Caki2 (cell line): ENCODE measurements at regions not wholly inside any gene's neighbourhood (a gene's known extent, or its start where the extent isn't known, plus 50 kb on each side); places are given as distances from the start of the nearest gene placed in this dataset.

Source experiments
- DNase-seq: peaks from one replicate; pipeline ENCODE4 v3.0.0-alpha.2; 2015; ENCODE audit warnings: low read depth
- in situ Hi-C: cut with HindIII; loops from 2 replicates; pipeline ENCODE4 v1.10.0; 2016; ENCODE audit warnings: low sequenced_read_pairs, low pct_unique_long_range_greater_than_20kb, mixed read lengths

DNA sequence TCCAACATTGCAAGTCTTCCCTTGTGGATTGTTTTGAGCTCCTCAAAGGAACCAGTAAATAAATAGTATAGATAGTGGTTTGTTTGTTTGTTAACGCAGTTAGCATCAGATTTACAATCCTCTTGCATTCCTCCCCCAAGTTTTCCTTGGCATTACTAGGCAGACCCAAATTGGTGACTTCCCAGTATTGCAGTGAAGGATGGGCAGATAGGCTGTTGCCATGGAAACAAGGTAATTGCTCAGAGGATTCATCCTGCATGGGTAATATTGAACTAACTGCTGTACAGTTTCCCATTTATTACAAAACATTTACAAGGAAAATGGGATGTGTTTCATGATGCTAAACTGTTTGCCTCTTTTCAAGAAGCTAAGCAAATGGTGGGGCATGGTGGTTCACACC is 477.2 kb downstream of the EPM2A start:
- in situ Hi-C loops = no loop called here
- no peak for DNase-seq

DNA sequence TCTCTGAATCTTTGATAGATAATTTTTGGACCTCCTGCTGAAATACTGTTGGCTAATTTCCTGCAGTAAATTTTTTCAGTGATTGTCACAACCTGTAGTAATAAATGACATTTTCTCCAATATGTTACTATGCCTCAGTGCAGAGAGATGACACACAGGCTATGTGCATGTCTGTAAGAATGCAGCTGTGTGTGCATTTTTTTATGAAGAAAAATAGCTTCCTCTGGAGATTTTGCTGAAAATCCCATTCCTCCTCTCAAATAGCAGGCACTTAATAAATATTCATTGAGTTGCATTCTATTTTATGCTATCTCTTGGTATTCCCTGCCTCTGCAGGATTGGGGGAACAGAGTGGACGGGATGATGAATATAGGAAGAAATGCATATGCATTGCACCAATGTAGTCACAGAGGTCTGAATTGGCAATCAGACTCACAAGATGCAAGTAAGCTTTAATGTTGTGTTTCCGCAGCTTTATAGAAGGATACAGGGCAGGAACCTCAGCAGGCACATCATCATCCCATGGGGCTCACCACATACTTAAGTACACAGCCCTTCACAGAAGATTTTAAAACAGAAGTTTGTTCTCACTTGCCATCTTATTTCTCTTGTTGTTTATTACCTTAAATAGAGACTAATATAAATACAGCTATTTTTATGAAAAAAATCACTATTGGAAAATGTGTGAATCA is 474.7 kb downstream of the EPM2A start:
- DNase-seq = no peak
- in situ Hi-C loops = no loop called here

DNA sequence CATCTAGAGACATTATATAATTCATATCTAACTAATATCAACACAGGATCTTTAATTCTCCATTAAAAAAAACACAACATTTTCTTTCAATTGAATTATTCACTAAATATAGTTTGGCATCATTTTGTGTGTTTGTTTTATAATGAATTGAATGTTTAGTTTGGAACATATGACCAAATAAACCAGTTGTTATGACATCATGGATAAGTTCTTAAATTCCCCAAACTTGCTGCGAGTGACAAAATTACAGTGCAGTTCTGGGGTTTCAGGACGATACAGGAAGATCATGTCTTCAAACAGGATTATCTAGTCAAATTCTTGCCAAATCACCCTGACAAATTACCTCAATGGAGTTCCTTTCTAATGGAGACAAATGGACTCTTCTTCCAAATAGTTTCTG is 473.6 kb downstream of the EPM2A start:
- in situ Hi-C loops = no loop called here
- no peak for DNase-seq

DNA sequence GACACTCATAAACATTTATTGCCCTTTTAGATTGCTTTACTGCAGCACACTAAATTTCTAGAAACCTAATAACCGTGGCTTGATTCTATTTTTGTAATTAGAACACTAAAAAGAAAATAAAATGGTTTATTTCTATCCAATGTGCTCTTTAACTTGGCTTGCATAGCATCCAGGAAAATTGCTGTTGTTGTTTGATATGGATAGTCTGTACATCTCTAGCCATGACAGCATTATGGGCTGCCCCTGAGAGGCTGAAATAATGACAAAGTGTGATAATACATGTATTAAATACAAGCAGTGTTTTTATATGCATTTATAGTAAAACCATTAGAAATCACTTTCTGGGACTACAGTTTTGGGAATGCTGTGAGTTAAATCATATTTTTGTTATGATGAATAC is 472.5 kb downstream of the EPM2A start:
- in situ Hi-C loops = no loop called here
- no peak for DNase-seq

DNA sequence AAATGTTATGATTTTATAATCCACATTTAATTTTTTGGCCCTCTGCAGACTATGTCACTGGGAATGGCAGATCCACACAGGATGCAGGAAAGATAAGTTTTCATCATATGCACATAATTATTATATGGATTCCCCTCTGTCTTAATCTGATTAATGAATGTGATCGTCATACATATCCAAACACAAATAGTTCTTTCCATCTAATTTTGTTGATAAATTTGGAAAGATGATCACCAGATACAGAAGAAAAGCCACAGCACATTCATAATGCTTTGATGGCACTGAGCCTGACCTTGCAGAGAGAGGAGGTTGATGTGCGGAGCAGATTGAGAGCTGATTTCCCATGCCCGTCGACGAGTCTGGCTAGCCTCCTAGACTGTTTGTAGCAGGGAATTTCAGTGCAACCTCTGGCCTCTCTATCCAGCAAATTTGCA is 471.5 kb downstream of the EPM2A start:
- no peak for DNase-seq
- in situ Hi-C loops = no loop called here

DNA sequence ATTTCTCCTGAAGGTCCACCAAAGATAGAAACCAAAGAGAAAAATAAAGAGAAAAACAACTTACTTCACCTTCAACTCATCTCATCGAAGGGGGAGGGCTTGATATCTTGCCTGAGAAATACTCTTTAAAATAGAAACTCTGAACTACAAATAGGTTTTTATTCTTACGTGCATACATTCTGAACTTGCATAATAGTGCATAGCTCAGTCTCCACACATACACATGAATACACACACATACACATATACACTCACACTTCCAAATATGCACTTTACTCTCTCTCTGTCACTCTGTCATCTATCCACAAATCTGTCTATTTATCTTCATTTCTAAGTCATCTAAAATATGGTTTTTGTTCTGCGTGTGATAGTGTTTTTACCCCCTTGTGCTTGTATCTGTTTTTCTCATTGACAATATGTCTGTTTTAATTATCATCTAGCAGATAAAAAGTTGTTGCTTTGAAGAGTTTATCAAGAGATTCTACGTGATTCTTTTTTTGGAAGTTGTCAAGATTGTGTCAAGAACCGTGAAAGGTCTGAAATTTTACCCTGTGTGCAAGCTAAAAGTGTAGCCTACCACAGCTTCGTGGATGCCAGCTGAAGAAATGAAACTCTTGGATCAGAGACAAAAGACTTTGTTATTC is 468.8 kb downstream of the EPM2A start:
- in situ Hi-C loops = no loop called here
- no peak for DNase-seq

DNA sequence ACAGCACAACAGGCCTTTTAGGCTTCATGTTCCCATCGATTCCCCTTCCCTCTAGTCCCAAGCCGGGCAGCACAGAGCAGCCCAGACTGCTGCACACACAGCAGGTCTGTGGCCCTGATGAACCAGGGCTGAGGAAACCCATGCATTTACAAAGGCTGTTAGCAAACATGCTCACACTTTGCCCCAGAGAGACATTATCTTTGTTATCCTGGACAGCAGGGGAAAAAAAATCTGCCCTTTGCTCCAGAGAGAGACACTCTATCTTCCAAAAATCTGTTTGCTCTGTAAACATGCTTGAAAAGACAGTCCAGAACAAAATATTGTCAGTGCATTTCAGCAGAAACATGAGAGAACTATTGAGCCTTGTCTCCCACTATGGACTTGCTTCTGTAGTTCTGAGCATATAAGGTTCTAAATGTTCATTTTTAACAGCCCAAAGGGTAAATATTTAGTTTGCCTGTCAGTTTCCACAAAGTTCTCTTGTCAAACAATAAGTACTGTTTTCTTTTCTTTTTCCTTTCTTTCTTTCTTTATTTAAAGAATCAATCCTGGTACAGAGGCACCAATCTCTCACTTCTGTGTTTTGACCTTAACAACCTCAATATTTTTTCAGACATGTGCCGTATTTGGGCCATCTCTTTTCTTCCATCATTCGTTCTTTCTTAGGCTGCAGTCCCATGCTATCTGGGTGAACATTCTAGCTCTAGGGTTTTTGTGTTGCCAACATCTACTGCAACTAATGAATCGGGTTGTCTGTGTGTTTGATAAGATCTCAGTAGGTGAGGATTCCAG is 468.0 kb downstream of the EPM2A start:
- in situ Hi-C loops = no loop called here
- DNase-seq = no peak

DNA sequence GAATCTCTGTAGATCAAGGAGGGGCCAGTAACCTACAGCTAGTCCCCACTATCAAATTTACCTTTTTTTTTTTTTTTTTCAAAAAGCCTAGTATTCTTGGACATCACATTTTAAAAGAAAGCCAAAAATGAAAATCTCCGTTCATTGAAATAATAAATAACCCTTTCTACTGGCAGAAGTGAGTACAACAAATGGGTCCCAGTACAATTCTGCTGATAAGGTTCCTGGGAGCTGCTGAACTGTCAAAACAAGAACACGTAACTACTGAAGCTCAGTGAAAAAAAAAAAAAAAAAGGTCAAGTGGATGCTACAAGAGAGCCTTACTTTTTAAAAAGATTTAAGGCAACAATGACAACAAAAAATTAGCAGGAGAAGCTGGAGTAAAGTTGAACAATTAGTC is 464.9 kb downstream of the EPM2A start:
- DNase-seq = no peak
- in situ Hi-C loops = no loop called here

DNA sequence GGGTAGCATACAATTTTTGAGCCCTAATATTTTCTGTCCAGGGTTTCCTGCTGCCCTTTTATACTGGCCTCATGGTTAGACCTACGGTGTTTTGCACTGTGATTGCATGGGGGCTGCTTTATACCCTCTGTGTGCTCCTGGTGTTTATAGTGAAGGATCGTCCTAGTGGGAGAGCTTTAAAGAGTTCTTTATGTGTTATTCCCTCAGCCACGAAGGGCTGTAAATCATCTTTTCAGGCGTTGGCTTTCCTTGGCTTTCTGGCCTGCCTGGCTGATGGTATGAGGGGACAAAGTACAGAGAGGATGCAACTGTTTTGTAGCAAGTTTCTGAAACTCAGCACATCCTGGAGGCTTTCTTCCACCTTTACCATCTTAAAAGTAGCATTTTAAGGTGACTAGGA is 464.3 kb downstream of the EPM2A start:
- no peak for DNase-seq
- in situ Hi-C loops = no loop called here

DNA sequence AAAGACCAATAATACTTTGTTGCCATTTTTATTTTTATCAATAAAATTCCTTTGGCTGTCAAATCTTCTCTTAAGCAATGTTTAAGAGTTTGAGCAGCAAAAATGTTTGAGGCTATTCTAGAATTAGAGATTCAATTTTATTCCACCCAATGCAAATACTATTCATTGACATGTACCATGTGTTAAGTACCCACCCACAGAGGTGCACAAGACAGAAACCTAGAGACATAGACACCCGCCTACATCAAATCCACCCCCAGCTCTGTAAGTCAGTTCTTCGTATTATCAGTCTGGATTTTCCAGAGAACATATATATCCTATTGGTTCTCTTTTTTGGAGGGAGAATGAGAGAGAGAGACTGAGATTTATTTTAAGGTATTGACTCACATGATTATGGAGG is 463.7 kb downstream of the EPM2A start:
- in situ Hi-C loops = no loop called here
- no peak for DNase-seq

DNA sequence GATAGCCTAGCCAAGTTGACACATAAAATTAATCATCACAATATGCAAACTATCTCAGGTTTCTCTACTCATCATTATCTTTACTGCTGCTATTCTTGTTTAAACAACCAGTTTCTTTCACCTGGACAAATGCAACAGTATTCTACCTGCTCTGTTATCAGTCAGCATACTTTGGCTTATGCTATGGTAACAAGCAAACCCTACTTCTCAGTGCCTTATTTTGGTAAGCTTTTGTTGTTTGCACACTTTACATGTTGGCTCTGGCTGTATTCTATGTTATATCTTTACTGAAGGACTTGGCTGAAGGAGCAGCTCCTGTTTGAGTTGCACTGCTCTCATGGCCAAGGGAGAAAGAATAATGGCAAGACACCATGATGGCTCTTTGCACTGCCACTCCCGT is 463.1 kb downstream of the EPM2A start:
- DNase-seq = no peak
- in situ Hi-C loops = no loop called here

DNA sequence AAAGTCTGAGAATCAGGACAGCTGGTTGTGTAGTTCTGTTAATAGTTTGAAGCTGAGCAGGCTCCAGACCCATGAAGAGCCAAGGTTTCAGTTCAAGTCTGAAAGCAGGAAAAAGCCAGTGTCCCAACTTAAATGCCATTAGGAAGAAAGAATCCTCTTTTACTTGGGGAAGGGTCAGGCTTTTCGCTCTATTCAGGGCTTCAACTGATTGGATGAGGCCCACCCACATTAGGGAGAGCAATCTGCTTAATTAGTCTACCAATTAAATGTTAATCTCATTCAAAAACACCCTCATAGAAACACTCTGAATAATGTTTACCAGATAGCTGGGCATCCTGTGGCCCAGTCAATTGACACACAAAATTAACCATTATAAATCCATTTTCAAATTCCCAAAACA is 462.2 kb downstream of the EPM2A start:
- in situ Hi-C loops = no loop called here
- no peak for DNase-seq

DNA sequence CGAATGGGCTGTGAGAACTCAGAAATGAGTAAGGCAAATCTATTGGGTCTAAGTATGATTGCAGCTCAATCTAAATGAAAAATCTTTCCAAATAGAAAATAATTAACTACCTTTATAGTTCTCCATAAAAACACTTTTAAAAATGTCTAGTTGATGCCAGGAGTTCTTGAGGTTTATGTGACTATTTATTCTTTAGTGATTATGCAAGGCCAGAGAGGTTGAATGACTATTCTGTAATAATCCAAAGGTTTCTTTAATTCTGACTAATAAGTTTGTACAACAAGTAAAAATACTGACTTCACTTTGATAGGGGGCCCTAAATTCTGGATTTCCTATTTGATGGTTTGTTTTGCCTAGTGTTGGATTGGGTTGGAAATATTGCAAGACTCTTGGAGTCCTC is 461.2 kb downstream of the EPM2A start:
- in situ Hi-C loops = no loop called here

DNA sequence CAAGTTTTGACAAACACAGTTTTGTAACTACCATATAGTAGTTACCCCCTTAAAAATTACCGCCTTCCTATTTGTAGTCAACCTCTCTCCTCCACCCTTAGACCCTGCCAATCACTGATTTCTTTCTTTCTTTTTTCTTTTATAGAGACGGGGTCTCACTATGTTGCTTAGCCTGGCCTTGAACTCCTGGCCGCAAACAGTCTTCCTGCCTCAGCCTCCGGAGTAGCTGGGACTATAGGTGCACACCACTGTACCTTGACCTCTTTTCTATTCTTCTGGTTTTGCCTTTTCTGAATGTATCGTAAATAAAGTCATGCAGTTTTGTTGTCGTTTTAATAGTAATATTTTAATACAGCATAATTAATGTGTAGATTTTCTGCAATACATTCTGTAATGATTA is 460.3 kb downstream of the EPM2A start:
- in situ Hi-C loops = no loop called here
- DNase-seq = no peak

More for the DNA sequence above, 461.2 kb downstream of the EPM2A start:
- no peak for DNase-seq

DNA sequence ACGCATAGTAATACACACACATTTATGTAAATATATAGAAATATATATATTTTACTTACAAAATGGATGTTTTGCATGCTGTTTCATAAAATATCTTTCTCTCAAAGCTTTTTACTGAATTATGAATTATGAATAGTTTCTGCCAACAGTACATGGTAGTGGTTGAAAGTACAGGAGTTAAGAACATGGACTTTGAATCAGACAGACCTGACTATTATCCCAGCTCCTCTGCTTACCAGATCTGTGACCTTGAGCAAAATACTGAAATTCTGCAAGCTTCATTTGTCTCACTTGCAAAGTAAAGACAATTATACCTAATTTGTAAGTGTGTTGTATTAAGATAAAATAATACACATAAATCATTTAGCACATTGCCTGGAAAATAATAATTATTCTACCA is 459.5 kb downstream of the EPM2A start:
- in situ Hi-C loops = no loop called here
- DNase-seq = no peak

DNA sequence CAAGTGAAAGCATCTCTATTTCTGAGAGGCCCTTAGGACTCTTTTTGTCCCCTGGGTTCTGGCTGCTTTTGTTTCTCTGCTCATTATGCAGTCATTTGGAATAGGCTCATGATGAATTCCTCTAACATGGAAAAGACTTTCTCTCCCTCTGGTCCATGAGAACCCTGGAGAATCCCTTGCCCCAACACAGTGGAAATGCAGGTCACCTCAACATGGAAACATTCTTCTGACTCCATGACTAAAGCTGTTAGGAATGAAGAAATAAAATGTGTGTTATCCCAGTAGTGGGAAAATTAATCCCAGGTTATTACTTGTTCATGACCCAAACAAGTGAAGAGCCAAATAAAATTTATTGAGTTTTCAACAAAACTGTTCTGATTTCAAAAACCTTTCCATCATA is 458.6 kb downstream of the EPM2A start:
- in situ Hi-C loops = no loop called here
- DNase-seq = no peak

DNA sequence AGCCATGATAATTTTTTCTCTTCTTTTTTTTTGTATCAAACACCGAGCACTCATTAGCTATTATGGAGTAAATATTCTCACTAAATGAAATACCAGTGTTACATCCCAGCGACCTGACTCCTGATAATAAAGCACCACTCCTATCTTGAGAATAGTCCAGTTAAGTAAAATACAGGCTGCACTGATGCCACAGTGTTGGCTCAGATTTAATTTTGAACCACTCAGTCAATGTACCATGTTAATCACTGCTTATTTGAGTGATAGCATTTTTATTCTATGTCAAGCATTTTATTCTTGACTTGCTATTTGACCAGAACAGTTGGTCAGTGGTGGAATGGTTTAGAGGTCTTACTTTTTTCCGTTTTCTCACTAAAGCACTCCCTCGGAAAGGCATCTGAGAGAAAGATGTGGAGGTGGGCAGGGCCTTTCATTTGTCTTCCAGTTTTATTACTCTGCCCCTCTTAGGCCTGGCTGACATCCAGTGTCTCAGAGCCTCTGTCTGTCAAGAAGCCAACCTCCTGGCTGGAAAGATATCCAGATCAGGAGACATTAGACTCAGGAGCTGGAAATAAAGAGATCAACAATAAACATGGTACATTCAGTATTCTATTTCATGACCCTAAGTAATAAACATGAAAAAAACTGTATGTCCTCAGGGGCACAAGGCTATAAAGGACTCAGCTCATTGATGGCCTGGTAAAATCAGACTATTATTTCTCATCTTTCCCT is 457.8 kb downstream of the EPM2A start:
- in situ Hi-C loops = no loop called here
- no peak for DNase-seq

DNA sequence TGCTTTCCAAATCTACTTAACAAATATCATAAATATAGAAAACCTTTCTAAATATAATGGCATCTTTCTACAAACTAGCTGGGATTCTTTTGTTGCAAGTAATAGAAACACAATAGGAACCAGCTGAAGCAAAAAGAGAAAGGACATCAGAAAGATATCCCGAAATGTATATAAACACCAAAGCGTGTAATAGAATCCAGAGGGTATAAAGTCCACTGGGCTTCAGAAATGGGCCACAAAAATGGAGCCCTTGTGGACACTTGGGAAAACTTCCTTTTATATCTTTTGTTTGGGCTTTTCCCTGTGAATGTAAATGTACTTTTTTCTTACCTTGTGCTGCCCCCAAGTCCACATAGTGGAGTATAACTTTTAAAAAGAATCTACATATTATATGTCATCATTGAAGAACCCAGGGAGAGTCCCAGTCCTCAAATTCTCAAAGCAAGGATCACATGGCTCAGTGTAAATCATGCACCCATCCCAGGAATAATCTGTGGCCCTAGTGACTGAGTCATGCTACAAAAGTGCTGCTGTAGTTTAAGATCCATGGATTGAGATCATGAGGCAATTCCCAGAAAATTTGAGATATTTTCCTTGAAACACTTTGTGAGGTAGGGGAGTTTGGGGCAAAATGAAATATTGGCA is 457.0 kb downstream of the EPM2A start:
- in situ Hi-C loops = no loop called here
- no peak for DNase-seq
